ENCODE measurements at regions not wholly inside any gene's neighbourhood (a gene's known extent, or its start where the extent isn't known, plus 50 kb on each side); places are given as distances from the start of the nearest gene placed in this dataset.

DNA sequence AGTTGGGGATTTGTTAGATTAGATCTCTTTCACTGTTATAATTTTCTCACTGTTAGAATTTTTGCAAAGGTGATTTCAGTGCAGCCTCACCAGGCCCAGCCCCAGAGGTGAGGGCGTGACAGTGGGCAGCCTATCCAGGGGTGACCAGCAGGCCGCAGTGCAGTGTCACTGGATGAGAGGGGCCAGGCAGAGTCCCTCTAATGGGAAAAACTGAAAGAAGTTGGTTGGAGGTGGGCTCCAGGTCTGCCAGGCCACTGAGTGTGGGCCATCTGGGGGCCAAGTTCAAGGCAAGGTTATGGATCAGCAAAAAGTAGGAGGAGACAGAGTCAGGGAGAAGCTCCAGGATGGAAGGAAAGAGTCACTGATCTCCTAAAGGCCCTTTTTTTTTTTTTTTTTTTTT, 90.5 kb upstream of the SDK1 start:
- intact Hi-C loops (cut with DNase I): no loop called here
- Histone ChIP-seq H3K36me3 (ENCODE audit: control insufficient read depth in 2 of 3, insufficient read depth in 3 of 3, low read length in 3 of 3) (no peaks in the 10 kb centered on the region), H3K27me3 (ENCODE audit: control insufficient read depth, insufficient read depth, low read length) (no peaks in the 10 kb centered on the region), H3K27ac (ENCODE audit: low read depth in 2 of 2, low read length in 2 of 2) (no peak overlapping the region), H3K9me3 (ENCODE audit: control insufficient read depth in 2 of 3, insufficient read depth in 1 of 3, low read length in 3 of 3) (no peaks in the 10 kb centered on the region), H3K4me3 (ENCODE audit: low read length in 3 of 3) (no peak overlapping the region), H3K9ac (ENCODE audit: low read length in 3 of 3) (no peak overlapping the region), H3K4me1 (ENCODE audit: control insufficient read depth in 2 of 3, insufficient read depth in 2 of 3, low read depth in 1 of 3, low read length in 3 of 3) (no peaks in the 10 kb centered on the region)
- FAIRE-seq (no peak), DNase-seq (peak in 1 of 5 donors; percentile 3)
- TF ChIP-seq, protein P1, sequence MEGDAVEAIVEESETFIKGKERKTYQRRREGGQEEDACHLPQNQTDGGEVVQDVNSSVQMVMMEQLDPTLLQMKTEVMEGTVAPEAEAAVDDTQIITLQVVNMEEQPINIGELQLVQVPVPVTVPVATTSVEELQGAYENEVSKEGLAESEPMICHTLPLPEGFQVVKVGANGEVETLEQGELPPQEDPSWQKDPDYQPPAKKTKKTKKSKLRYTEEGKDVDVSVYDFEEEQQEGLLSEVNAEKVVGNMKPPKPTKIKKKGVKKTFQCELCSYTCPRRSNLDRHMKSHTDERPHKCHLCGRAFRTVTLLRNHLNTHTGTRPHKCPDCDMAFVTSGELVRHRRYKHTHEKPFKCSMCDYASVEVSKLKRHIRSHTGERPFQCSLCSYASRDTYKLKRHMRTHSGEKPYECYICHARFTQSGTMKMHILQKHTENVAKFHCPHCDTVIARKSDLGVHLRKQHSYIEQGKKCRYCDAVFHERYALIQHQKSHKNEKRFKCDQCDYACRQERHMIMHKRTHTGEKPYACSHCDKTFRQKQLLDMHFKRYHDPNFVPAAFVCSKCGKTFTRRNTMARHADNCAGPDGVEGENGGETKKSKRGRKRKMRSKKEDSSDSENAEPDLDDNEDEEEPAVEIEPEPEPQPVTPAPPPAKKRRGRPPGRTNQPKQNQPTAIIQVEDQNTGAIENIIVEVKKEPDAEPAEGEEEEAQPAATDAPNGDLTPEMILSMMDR (IDR thresholded peaks at IDR 0.05; ENCODE audit: borderline replicate concordance, extremely low read depth, insufficient read depth): no peak

DNA sequence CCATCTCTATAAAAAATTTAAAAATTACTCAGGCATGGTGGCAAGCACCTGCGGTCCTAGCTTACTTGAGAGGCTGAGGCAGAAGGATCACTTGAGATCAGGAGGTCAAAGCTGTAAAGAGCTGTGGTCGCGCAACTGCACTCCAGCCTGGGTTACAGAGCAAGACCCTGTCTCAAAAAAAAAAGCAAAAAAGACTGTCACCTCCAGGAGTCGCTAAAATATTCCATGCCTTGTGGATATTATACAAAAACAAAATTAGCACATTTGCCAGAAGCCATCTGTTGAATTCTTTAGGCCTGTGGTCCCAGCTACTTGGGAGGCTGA, 87.0 kb upstream of the SDK1 start:
- TF ChIP-seq, protein P1 (IDR thresholded peaks at IDR 0.05; ENCODE audit: borderline replicate concordance, extremely low read depth, insufficient read depth): no peak
- H3K9ac ChIP-seq (ENCODE audit: low read length in 3 of 3): no peak overlapping the region
- no peaks in the 10 kb centered on the region for H3K27me3 ChIP-seq (ENCODE audit: control insufficient read depth, insufficient read depth, low read length)
- no peaks in the 10 kb centered on the region for H3K9me3 ChIP-seq (ENCODE audit: control insufficient read depth in 2 of 3, insufficient read depth in 1 of 3, low read length in 3 of 3)
- DNase-seq: no peak
- H3K4me1 ChIP-seq (ENCODE audit: control insufficient read depth in 2 of 3, insufficient read depth in 2 of 3, low read depth in 1 of 3, low read length in 3 of 3): peaks cover 0 to 3% (median 3%) of the 10 kb centered on the region in 3 donors
- H3K36me3 ChIP-seq (ENCODE audit: control insufficient read depth in 2 of 3, insufficient read depth in 3 of 3, low read length in 3 of 3): no peaks in the 10 kb centered on the region
- H3K27ac ChIP-seq (ENCODE audit: low read depth in 2 of 2, low read length in 2 of 2): no peak overlapping the region
- FAIRE-seq: no peak
- intact Hi-C loops (cut with DNase I): no loop called here
- H3K4me3 ChIP-seq (ENCODE audit: low read length in 3 of 3): no peak overlapping the region

DNA sequence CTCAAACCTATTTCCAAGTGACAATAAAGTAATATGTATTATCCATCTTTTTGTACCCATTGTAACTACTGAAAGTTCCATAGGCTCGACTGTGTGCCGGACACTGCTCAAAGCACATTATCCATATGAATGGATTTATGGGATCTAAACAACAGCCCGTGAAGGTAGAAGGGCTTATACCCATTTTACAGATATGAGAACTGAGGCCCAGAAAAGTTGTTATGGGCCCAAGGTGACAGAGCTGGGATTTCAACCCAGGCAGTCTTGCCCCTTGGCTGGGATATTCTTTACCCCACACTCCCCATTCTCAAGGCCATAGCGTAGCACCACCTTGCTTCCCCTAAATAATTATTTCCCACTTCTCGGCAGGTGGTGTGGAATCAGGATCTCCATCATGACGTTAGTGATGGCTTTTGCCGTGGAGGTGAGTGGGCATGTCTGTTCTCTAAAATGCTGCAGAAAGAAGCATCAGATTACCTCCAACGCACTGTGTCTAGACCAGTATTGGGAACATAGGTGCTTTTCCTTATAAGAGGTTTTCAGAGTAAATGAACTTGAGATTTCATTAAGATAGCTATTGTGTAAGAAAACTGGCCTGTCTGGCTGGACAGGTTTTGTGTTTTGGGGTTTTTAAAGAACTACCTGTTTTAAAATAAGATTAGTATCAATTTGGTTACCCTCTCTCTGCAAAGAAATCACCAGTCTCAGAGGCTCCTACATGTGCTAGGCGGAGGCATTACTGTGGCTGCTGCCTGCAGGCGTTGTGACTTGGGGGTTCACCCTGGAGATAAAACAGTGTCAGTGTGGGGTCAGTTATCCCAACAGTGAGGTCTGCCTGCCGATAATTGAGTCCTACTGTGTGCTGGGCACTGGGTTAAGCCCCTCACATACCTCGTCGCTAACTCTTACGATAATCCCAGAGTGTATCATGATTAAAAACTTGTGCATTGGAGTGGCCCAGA, 85.1 kb upstream of the SDK1 start:
- Histone ChIP-seq H3K27ac (ENCODE audit: low read depth in 2 of 2, low read length in 2 of 2) (no peak overlapping the region), H3K36me3 (ENCODE audit: control insufficient read depth in 2 of 3, insufficient read depth in 3 of 3, low read length in 3 of 3) (no peaks in the 10 kb centered on the region), H3K27me3 (ENCODE audit: control insufficient read depth, insufficient read depth, low read length) (no peaks in the 10 kb centered on the region), H3K4me3 (ENCODE audit: low read length in 3 of 3) (no peak overlapping the region), H3K4me1 (ENCODE audit: control insufficient read depth in 2 of 3, insufficient read depth in 2 of 3, low read depth in 1 of 3, low read length in 3 of 3) (peaks cover 0 to 5% (median 3%) of the 10 kb centered on the region in 3 donors), H3K9me3 (ENCODE audit: control insufficient read depth in 2 of 3, insufficient read depth in 1 of 3, low read length in 3 of 3) (no peaks in the 10 kb centered on the region), H3K9ac (ENCODE audit: low read length in 3 of 3) (no peak overlapping the region)
- intact Hi-C loops (cut with DNase I): no loop called here
- FAIRE-seq (no peak), DNase-seq (peak in 3 of 5 donors; percentile 58 to 83 (median 80))
- TF ChIP-seq, protein P1 (IDR thresholded peaks at IDR 0.05; ENCODE audit: borderline replicate concordance, extremely low read depth, insufficient read depth): no peak

All from kidney (tissue), 13 donors.